GM12878 (cell line): ENCODE measurements at regions not wholly inside any gene's neighbourhood (a gene's known extent, or its start where the extent isn't known, plus 50 kb on each side); places are given as distances from the start of the nearest gene placed in this dataset.

Experiments used
- ATAC-seq: fragments of 200-7000 bp; cut with Tn5 transposase; 3 replicates; pipeline ENCODE4 v1.9.1; 2020; ENCODE audit warnings: mild to moderate bottlenecking, moderate library complexity
- BruUV-seq: library from RNA; stranded (reverse); fragments of 400-500 nt; replicated peaks from 2 replicates; lab custom pipeline; 2021; lab: Mats Ljungman, UMichigan
- CTCF ChIA-PET: fragments of 300-600 bp; sonication (Branson Sonifier 250); formaldehyde crosslinking; extraction: SDS; loops from one replicate; lab custom pipeline; 2021; ENCODE audit warnings: inconsistent platforms; lab: Yijun Ruan, JAX
- POLR2A ChIA-PET: fragments of 350-600 bp; formaldehyde crosslinking; extraction: SDS; loops from one replicate; lab custom pipeline; 2021; ENCODE audit warnings: inconsistent platforms; lab: Charles Lee
- RAD21 ChIA-PET: fragments of 300-600 bp; sonication (Branson Sonifier 250); formaldehyde crosslinking; loops from one replicate; lab custom pipeline; 2023; ENCODE audit warnings: antibody characterized with exemption; ENCODE audit not compliant: unreplicated experiment; lab: Charles Lee
- SMC1A ChIA-PET: fragments of 300-600 bp; sonication (Branson Sonifier 250); formaldehyde crosslinking; loops from one replicate; lab custom pipeline; 2023; ENCODE audit not compliant: unreplicated experiment, uncharacterized antibody; lab: Charles Lee
- DNase-seq: peaks from one replicate; pipeline ENCODE4 v3.0.0-alpha.2; 2011; ENCODE audit warnings: low read depth, low spot score
- FAIRE-seq: peaks from 3 replicates; lab custom pipeline; 2011; peaks lifted over from hg19 to GRCh38; lab: Jason Lieb, UNC
- H2AFZ ChIP-seq: 2 replicates; pipeline ENCODE4 v1.6.0; 2011; ENCODE audit warnings: low read depth, low read length, control low read depth; ENCODE audit not compliant: control insufficient read depth
- H3K27ac ChIP-seq: 2 replicates; pipeline ENCODE4 v1.5.1; 2011; ENCODE audit warnings: control low read depth; ENCODE audit not compliant: control insufficient read depth, insufficient read depth
- H3K27me3 ChIP-seq, 2 experiments: replicated peaks in 1 of 2; 2 replicates each; pipeline versions ENCODE4 v1.6.0 to v1.6.1; 2011; ENCODE audit warnings: low read length in 1 of 2; ENCODE audit not compliant: control insufficient read depth in 2 of 2, insufficient read depth in 2 of 2
- H3K36me3 ChIP-seq, 2 experiments: 2 replicates each; pipeline ENCODE4 v1.5.1; 2011; ENCODE audit warnings: low read length in 1 of 2; ENCODE audit not compliant: control insufficient read depth in 2 of 2, insufficient read depth in 2 of 2
- H3K4me1 ChIP-seq: 2 replicates; pipeline ENCODE4 v1.6.1; 2011; ENCODE audit warnings: mild to moderate bottlenecking, low read length, moderate library complexity, mixed read lengths; ENCODE audit not compliant: control insufficient read depth, insufficient read depth
- H3K4me2 ChIP-seq: 2 replicates; pipeline ENCODE4 v1.6.0; 2011; ENCODE audit warnings: control low read depth; ENCODE audit not compliant: control insufficient read depth, insufficient read depth
- H3K4me3 ChIP-seq: fragments of 200-600 bp; sonication (generic); 2 replicates; pipeline ENCODE4 v1.5.1; 2016
- H3K79me2 ChIP-seq: 2 replicates; pipeline ENCODE4 v1.6.0; 2011; ENCODE audit warnings: low read length; ENCODE audit not compliant: control insufficient read depth, insufficient read depth
- H3K9ac ChIP-seq: 2 replicates; pipeline ENCODE4 v1.8.0; 2011; ENCODE audit warnings: low read length, control low read depth, mixed read lengths; ENCODE audit not compliant: control insufficient read depth, insufficient read depth
- H3K9me3 ChIP-seq: replicated peaks from 3 replicates; pipeline ENCODE4 v1.5.1; 2011; ENCODE audit warnings: mild to moderate bottlenecking, low read length; ENCODE audit not compliant: control insufficient read depth, insufficient read depth
- H4K20me1 ChIP-seq: 2 replicates; pipeline ENCODE4 v1.6.0; 2011; ENCODE audit not compliant: control insufficient read depth, insufficient read depth
- SUPT20H ChIP-seq: IDR thresholded peaks from 2 replicates; pipeline ENCODE4 v1.6.1; 2011; ENCODE audit warnings: low read depth, mild to moderate bottlenecking, low read length, moderate library complexity, borderline replicate concordance; ENCODE audit not compliant: control insufficient read depth
- ZBTB4 ChIP-seq: fragments of 450-650 bp; formaldehyde crosslinking; IDR thresholded peaks from 2 replicates; pipeline ENCODE4 v1.4.0; 2022; ENCODE audit warnings: mild to moderate bottlenecking, moderate library complexity
- WGBS: methylation state at CpG from one replicate; pipeline ENCODE4 v1.1.6; 2016; ENCODE audit warnings: low lambda C conversion rate; ENCODE audit not compliant: insufficient replicate concordance, insufficient coverage; ENCODE audit errors: missing lambda C conversion rate; 5-methylcytosine and 5-hydroxymethylcytosine counted together
- in situ Hi-C: fragments of 300-500 bp; cut with MboI; formaldehyde crosslinking; loops from 9 replicates; pipeline ENCODE4 v1.14.3; 2018; ENCODE audit warnings: mixed read lengths
- intact Hi-C: fragments of 100-400 bp; cut with micrococcal nuclease; formaldehyde crosslinking; loops from one replicate; pipeline ENCODE4 v1.14.2; 2022; ENCODE audit not compliant: unreplicated experiment

GRCh38 chr2:16186661-16187481 lies 246.5 kb downstream of the MYCN start:
- no peaks in the 10 kb centered on the region for H3K36me3 ChIP-seq
- POLR2A ChIA-PET: no interaction called here
- RAD21 ChIA-PET: no interaction called here
- CTCF ChIA-PET: no interaction called here
- H3K79me2 ChIP-seq: no peaks in the 10 kb centered on the region
- no peak for TF ChIP-seq SUPT20H
- no peak for TF ChIP-seq ZBTB4 (CRISPR knock-in tag)
- no peak overlapping the region for H3K4me2 ChIP-seq
- BruUV-seq: no TSS peak
- H2AFZ ChIP-seq: no peak overlapping the region
- no peaks in the 10 kb centered on the region for H4K20me1 ChIP-seq
- H3K27ac ChIP-seq: no peak overlapping the region
- WGBS: 7% methylated on average over 8 of the region's 8 CpGs
- no peak for ATAC-seq
- no peak for FAIRE-seq
- SMC1A ChIA-PET: no interaction called here
- no peaks in the 10 kb centered on the region; a peak in 1 of 4 replicates for H3K27me3 ChIP-seq
- no peak overlapping the region for H3K4me3 ChIP-seq
- DNase-seq: no peak
- no peaks in the 10 kb centered on the region for H3K4me1 ChIP-seq
- no peak overlapping the region for H3K9ac ChIP-seq
- intact Hi-C loops: no loop called here
- in situ Hi-C loops: no loop called here
- no peaks in the 10 kb centered on the region for H3K9me3 ChIP-seq
